Endothelial cell of umbilical vein (primary cell): ENCODE measurements at regions not wholly inside any gene's neighbourhood (a gene's known extent, or its start where the extent isn't known, plus 50 kb on each side); places are given as distances from the start of the nearest gene placed in this dataset.

Source experiments
- BruUV-seq: library from RNA; stranded (reverse); fragments of 400-500 nt; replicated peaks from 2 replicates; lab custom pipeline; 2021; lab: Mats Ljungman, UMichigan
- CTCF ChIA-PET: fragments of 300-600, 350-600 bp; sonication (Branson Sonifier 250); formaldehyde crosslinking; loops from one replicate; lab custom pipeline; 2021; ENCODE audit warnings: antibody characterized with exemption, inconsistent platforms; lab: Charles Lee
- POLR2A ChIA-PET: fragments of 300-600, 350-600 bp; sonication (Branson Sonifier 250); formaldehyde crosslinking; loops from one replicate; lab custom pipeline; 2021; ENCODE audit warnings: antibody characterized with exemption, inconsistent platforms; lab: Charles Lee
- DNase-seq: peaks from one replicate; pipeline ENCODE4 v3.0.0-alpha.2; 2011; ENCODE audit warnings: low read depth, low spot score
- FAIRE-seq: peaks from 2 replicates; lab custom pipeline; 2011; peaks lifted over from hg19 to GRCh38; lab: Jason Lieb, UNC
- H2AFZ ChIP-seq: 2 replicates; pipeline ENCODE4 v1.6.0; 2012; ENCODE audit warnings: low read depth, low read length, control low read depth, inconsistent platforms
- H3K27ac ChIP-seq: 2 replicates; pipeline ENCODE4 v1.5.1; 2011; ENCODE audit warnings: low read depth, mild to moderate bottlenecking, control low read depth, low read length, moderate library complexity; ENCODE audit not compliant: insufficient read depth
- H3K27me3 ChIP-seq, 2 experiments: 2 replicates each; pipeline versions ENCODE4 v1.6.0 to v1.6.1; 2011; ENCODE audit warnings: low read length in 2 of 2, mixed read lengths in 1 of 2; ENCODE audit not compliant: control insufficient read depth in 2 of 2, insufficient read depth in 2 of 2
- H3K36me3 ChIP-seq, 2 experiments: 2 replicates in 1 of 2; 3 replicates in 1 of 2; pipeline ENCODE4 v1.5.1; 2011; ENCODE audit warnings: low read length in 2 of 2, mild to moderate bottlenecking in 1 of 2, moderate library complexity in 1 of 2; ENCODE audit not compliant: control insufficient read depth in 2 of 2, insufficient read depth in 2 of 2; ENCODE audit errors: extremely low read depth in 1 of 2
- H3K4me1 ChIP-seq: 3 replicates; pipeline ENCODE4 v1.5.1; 2011; ENCODE audit warnings: mild to moderate bottlenecking, low read length; ENCODE audit not compliant: control insufficient read depth, insufficient read depth; ENCODE audit errors: extremely low read depth
- H3K4me2 ChIP-seq: 2 replicates; pipeline ENCODE4 v1.6.1; 2011; ENCODE audit warnings: low read length, control low read depth, mixed read lengths; ENCODE audit not compliant: insufficient read depth
- H3K4me3 ChIP-seq, 3 experiments: fragments of 200-600 bp in 1 of 3; sonication (generic), shearing (Covaris generic) in 1 of 3; replicated peaks in 1 of 3; 2 replicates each; pipeline ENCODE4 v1.5.1; 2011 to 2016; ENCODE audit warnings: control low read depth in 3 of 3, low read length in 3 of 3, mild to moderate bottlenecking in 2 of 3, inconsistent platforms in 1 of 3, low read depth in 1 of 3, moderate library complexity in 1 of 3; ENCODE audit not compliant: insufficient read depth in 1 of 3
- H3K79me2 ChIP-seq: 2 replicates; pipeline ENCODE4 v1.6.0; 2012; ENCODE audit warnings: low read length, inconsistent platforms; ENCODE audit not compliant: control insufficient read depth, insufficient read depth
- H3K9ac ChIP-seq: replicated peaks from 2 replicates; pipeline ENCODE3; 2011; ENCODE audit warnings: low read length, control low read depth; ENCODE audit not compliant: insufficient read depth; ENCODE audit errors: extremely low read depth
- H3K9me1 ChIP-seq: replicated peaks from 3 replicates; pipeline ENCODE4 v1.6.0; 2011; ENCODE audit warnings: mild to moderate bottlenecking, low read length; ENCODE audit not compliant: control insufficient read depth, insufficient read depth; ENCODE audit errors: extremely low read depth
- H3K9me3 ChIP-seq: replicated peaks from 2 replicates; pipeline ENCODE4 v1.5.1; 2012; ENCODE audit warnings: low read length, inconsistent platforms; ENCODE audit not compliant: control insufficient read depth, insufficient read depth
- H4K20me1 ChIP-seq: replicated peaks from 2 replicates; pipeline ENCODE3; 2011; ENCODE audit warnings: mild to moderate bottlenecking, low read length; ENCODE audit not compliant: control insufficient read depth, insufficient read depth; ENCODE audit errors: extremely low read depth
- EZH2 ChIP-seq: IDR thresholded peaks from 2 replicates; pipeline ENCODE4 v1.6.1; 2012; ENCODE audit warnings: borderline replicate concordance, low read depth, mild to moderate bottlenecking, moderate library complexity, low read length, inconsistent platforms; ENCODE audit not compliant: severe bottlenecking
- FOS ChIP-seq: IDR thresholded peaks from 2 replicates; pipeline ENCODE4 v1.6.1; 2011; ENCODE audit warnings: mild to moderate bottlenecking, low read length, moderate library complexity, borderline replicate concordance; ENCODE audit not compliant: insufficient read depth
- GATA2 ChIP-seq: IDR thresholded peaks from 2 replicates; pipeline ENCODE4 v1.7.0; 2011; ENCODE audit warnings: low read depth, mild to moderate bottlenecking, moderate library complexity, mixed read lengths, low read length; ENCODE audit not compliant: insufficient read length, insufficient read depth
- JUN ChIP-seq: IDR thresholded peaks from 2 replicates; pipeline ENCODE4 v1.6.1; 2011; ENCODE audit warnings: borderline replicate concordance, low read depth; ENCODE audit not compliant: insufficient read length, insufficient read depth
- MYC ChIP-seq: IDR thresholded peaks from one replicate; pipeline ENCODE4 v1.6.1; 2011; ENCODE audit warnings: mild to moderate bottlenecking, low read depth, low read length
- POLR2A ChIP-seq: IDR thresholded peaks from 2 replicates; pipeline ENCODE4 v1.6.1; 2012; ENCODE audit warnings: low read depth, mild to moderate bottlenecking, control low read depth, low read length
- POLR2AphosphoS5 ChIP-seq: IDR thresholded peaks from 2 replicates; pipeline ENCODE4 v1.6.1; 2012; ENCODE audit warnings: low read depth, mild to moderate bottlenecking, control low read depth, low read length, moderate library complexity; ENCODE audit not compliant: insufficient read depth
- dilution Hi-C: fragments of 300-500 bp; cut with MboI; formaldehyde crosslinking; loops from one replicate; pipeline ENCODE4 v1.15.0; 2019; ENCODE audit warnings: low sequenced_read_pairs; ENCODE audit not compliant: extremely low pct_ligation_motif_present
- intact Hi-C: fragments of 100-400 bp; cut with micrococcal nuclease; formaldehyde crosslinking; loops from one replicate; pipeline ENCODE4 v1.10.0; 2022
- TF ChIP-seq, protein P1 (sequence below), 2 donors: IDR thresholded peaks; 1 replicate in 1 of 2; 2 replicates in 1 of 2; pipeline ENCODE4 v1.5.1; 2011; ENCODE audit warnings: low read length in 2 of 2, mild to moderate bottlenecking in 2 of 2, moderate library complexity in 2 of 2, control low read depth in 1 of 2, inconsistent platforms in 1 of 2, low read depth in 1 of 2; ENCODE audit not compliant: insufficient read depth in 1 of 2; ENCODE audit errors: extremely low read depth in 1 of 2
- TF ChIP-seq, protein P2 (sequence below): IDR thresholded peaks from 2 replicates; pipeline ENCODE4 v1.6.1; 2011; ENCODE audit not compliant: insufficient read depth, insufficient read length

DNA sequence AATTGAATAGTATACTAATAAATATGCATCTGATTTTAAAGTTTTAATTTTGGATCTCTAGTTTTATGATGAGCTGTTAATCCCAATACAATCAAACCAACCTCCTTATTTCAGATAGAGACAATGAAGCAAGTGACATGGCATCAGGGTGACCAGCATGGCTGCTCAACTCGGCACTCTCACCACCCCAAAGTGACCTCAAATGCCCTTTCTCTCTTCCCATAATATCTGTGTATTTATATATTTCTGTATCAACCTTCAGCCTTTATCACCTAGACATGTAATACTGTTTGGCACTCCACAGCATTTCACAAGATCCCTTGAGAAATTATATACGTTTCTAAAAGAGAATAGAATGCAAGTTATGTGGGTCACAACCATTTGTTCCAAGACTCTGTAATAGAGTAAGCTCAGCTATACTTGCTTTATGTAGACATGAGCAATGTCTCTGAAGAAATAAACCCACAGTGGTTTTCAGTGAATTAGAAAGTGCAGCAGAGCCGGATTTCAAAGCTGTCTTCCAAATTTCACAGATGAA is 1623.2 kb upstream of the PABPC4L start:
- dilution Hi-C loops (no loop called here), intact Hi-C loops (no loop called here)
- no peak for FAIRE-seq
- no peak overlapping the region for H3K9ac ChIP-seq
- no peaks in the 10 kb centered on the region for H3K9me3 ChIP-seq
- no peak for DNase-seq
- H3K27me3 ChIP-seq, result no peaks in the 10 kb centered on the region
- H4K20me1 ChIP-seq, result no peaks in the 10 kb centered on the region
- H3K79me2 ChIP-seq, result no peaks in the 10 kb centered on the region
- ChIA-PET POLR2A (no interaction called here), CTCF (no interaction called here)
- H3K4me2 ChIP-seq, result no peak overlapping the region
- no peak overlapping the region for H3K4me3 ChIP-seq
- H2AFZ ChIP-seq, result no peak overlapping the region
- TF ChIP-seq, protein P1, sequence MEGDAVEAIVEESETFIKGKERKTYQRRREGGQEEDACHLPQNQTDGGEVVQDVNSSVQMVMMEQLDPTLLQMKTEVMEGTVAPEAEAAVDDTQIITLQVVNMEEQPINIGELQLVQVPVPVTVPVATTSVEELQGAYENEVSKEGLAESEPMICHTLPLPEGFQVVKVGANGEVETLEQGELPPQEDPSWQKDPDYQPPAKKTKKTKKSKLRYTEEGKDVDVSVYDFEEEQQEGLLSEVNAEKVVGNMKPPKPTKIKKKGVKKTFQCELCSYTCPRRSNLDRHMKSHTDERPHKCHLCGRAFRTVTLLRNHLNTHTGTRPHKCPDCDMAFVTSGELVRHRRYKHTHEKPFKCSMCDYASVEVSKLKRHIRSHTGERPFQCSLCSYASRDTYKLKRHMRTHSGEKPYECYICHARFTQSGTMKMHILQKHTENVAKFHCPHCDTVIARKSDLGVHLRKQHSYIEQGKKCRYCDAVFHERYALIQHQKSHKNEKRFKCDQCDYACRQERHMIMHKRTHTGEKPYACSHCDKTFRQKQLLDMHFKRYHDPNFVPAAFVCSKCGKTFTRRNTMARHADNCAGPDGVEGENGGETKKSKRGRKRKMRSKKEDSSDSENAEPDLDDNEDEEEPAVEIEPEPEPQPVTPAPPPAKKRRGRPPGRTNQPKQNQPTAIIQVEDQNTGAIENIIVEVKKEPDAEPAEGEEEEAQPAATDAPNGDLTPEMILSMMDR (IDR thresholded peaks at IDR 0.05; ENCODE audit: extremely low read depth in 1 of 2, insufficient read depth in 1 of 2, low read depth in 1 of 2, low read length in 2 of 2), result no peak
- no TSS peak for BruUV-seq
- no peaks in the 10 kb centered on the region for H3K36me3 ChIP-seq
- H3K9me1 ChIP-seq, result no peaks in the 10 kb centered on the region
- no peaks in the 10 kb centered on the region for H3K4me1 ChIP-seq
- no peak overlapping the region for H3K27ac ChIP-seq

DNA sequence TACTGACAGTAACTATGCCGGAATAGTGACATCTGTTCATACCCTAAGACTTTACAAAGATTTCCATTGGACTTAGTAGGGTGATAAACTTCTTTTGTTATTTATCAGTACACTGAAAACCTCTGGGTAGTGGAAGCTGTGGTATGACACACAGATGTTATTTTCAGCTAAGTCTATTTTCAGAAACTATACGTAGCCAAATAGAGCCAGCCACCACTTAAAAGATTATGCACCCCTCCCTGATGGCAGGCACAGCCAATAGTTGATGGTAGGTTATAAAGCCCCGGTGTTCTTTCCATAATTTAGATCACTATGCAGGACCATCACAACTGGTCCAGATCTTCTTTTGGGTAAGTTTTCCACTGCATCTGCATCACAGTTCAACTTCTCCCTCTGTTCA is 1603.2 kb upstream of the PABPC4L start:
- dilution Hi-C loops, result no loop called here
- Histone ChIP-seq H3K9me3 (no peaks in the 10 kb centered on the region), H3K4me1 (no peaks in the 10 kb centered on the region), H2AFZ (no peak overlapping the region), H4K20me1 (no peaks in the 10 kb centered on the region), H3K36me3 (no peaks in the 10 kb centered on the region), H3K79me2 (no peaks in the 10 kb centered on the region), H3K9ac (no peak overlapping the region), H3K4me2 (no peak overlapping the region), H3K27ac (no peak overlapping the region), H3K9me1 (no peaks in the 10 kb centered on the region), H3K4me3 (no peak overlapping the region), H3K27me3 (no peaks in the 10 kb centered on the region)
- no peak for FAIRE-seq
- no TSS peak for BruUV-seq
- intact Hi-C loops, result no loop called here
- ChIA-PET POLR2A (no interaction called here), CTCF (interaction anchor here (0.7 kb wide), 1 partner anchor 843 kb away, joined by 3 read pairs; no protein-coding TSS in a partner anchor)
- TF ChIP-seq POLR2AphosphoS5, result no peak
- no peak for TF ChIP-seq POLR2A
- TF ChIP-seq MYC, result no peak
- TF ChIP-seq, protein P1 (IDR thresholded peaks at IDR 0.05; ENCODE audit: extremely low read depth in 1 of 2, insufficient read depth in 1 of 2, low read depth in 1 of 2, low read length in 2 of 2), result no peak
- no peak for TF ChIP-seq JUN
- no peak for TF ChIP-seq EZH2
- TF ChIP-seq GATA2, result no peak
- TF ChIP-seq FOS, result no peak
- TF ChIP-seq, protein P2, sequence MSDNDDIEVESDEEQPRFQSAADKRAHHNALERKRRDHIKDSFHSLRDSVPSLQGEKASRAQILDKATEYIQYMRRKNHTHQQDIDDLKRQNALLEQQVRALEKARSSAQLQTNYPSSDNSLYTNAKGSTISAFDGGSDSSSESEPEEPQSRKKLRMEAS, result no peak
- no peak for DNase-seq
